Stimulated activated CD8-positive, alpha-beta memory T cell treated with anti-CD3 and anti-CD28 coated beads, Interleukin-2, amount 100 ng/mL, for 1 hour (primary cell): ENCODE measurements at regions not wholly inside any gene's neighbourhood (a gene's known extent, or its start where the extent isn't known, plus 50 kb on each side); places are given as distances from the start of the nearest gene placed in this dataset.

ENCODE experiments used
- DNase-seq, 2 donors: peaks; one replicate each; pipeline ENCODE4 v3.0.0-alpha.2; 2020; ENCODE audit warnings: low read depth in 2 of 2

GRCh38 chr2:6408057-6408456, 457.6 kb downstream of the CMPK2 start:
- DNase-seq: no peak

- DNase-seq: no peak
These were observed 455.4 kb downstream of the CMPK2 start for GRCh38 chr2:6410313-6410712.

- DNase-seq: no peak
These were observed 453.1 kb downstream of the CMPK2 start for GRCh38 chr2:6412533-6413091.

- no peak for DNase-seq
These were observed 448.7 kb downstream of the CMPK2 start for GRCh38 chr2:6417050-6417449.

GRCh38 chr2:6418291-6418690, 447.4 kb downstream of the CMPK2 start:
- DNase-seq: no peak

- DNase-seq: no peak
These were observed 444.5 kb downstream of the CMPK2 start for GRCh38 chr2:6421138-6421730.

GRCh38 chr2:6421888-6422287, 443.8 kb downstream of the CMPK2 start:
- DNase-seq: no peak

- no peak for DNase-seq
These were observed 442.6 kb downstream of the CMPK2 start for GRCh38 chr2:6423157-6423556.

GRCh38 chr2:6423944-6424343, 441.8 kb downstream of the CMPK2 start:
- no peak for DNase-seq

- no peak for DNase-seq
These were observed 440.7 kb downstream of the CMPK2 start for GRCh38 chr2:6425032-6425431.

- DNase-seq: no peak
These were observed 436.3 kb downstream of the CMPK2 start for GRCh38 chr2:6429210-6429986.

- no peak for DNase-seq
These were observed 431.3 kb downstream of the CMPK2 start for GRCh38 chr2:6434438-6434837.

- DNase-seq: no peak
These were observed 423.9 kb downstream of the CMPK2 start for GRCh38 chr2:6441800-6442199.

- DNase-seq: no peak
These were observed 423.3 kb downstream of the CMPK2 start for GRCh38 chr2:6442252-6442985.

GRCh38 chr2:6443061-6443823, 422.5 kb downstream of the CMPK2 start:
- no peak for DNase-seq

- DNase-seq: no peak
These were observed 421.2 kb downstream of the CMPK2 start for GRCh38 chr2:6444514-6444913.

GRCh38 chr2:6445156-6445555, 420.6 kb downstream of the CMPK2 start:
- no peak for DNase-seq

GRCh38 chr2:6446938-6447608, 418.6 kb downstream of the CMPK2 start:
- no peak for DNase-seq

GRCh38 chr2:6448893-6449292, 416.8 kb downstream of the CMPK2 start:
- DNase-seq: no peak

- DNase-seq: no peak
These were observed 416.4 kb downstream of the CMPK2 start for GRCh38 chr2:6449343-6449742.
